GM12878 (cell line): ENCODE measurements at regions not wholly inside any gene's neighbourhood (a gene's known extent, or its start where the extent isn't known, plus 50 kb on each side); places are given as distances from the start of the nearest gene placed in this dataset.

Experiments used
- ATAC-seq: fragments of 200-7000 bp; cut with Tn5 transposase; 3 replicates; pipeline ENCODE4 v1.9.1; 2020; ENCODE audit warnings: mild to moderate bottlenecking, moderate library complexity
- BruUV-seq: library from RNA; stranded (reverse); fragments of 400-500 nt; replicated peaks from 2 replicates; lab custom pipeline; 2021; lab: Mats Ljungman, UMichigan
- CTCF ChIA-PET: fragments of 300-600 bp; sonication (Branson Sonifier 250); formaldehyde crosslinking; extraction: SDS; loops from one replicate; lab custom pipeline; 2021; ENCODE audit warnings: inconsistent platforms; lab: Yijun Ruan, JAX
- POLR2A ChIA-PET: fragments of 350-600 bp; formaldehyde crosslinking; extraction: SDS; loops from one replicate; lab custom pipeline; 2021; ENCODE audit warnings: inconsistent platforms; lab: Charles Lee
- RAD21 ChIA-PET: fragments of 300-600 bp; sonication (Branson Sonifier 250); formaldehyde crosslinking; loops from one replicate; lab custom pipeline; 2023; ENCODE audit warnings: antibody characterized with exemption; ENCODE audit not compliant: unreplicated experiment; lab: Charles Lee
- SMC1A ChIA-PET: fragments of 300-600 bp; sonication (Branson Sonifier 250); formaldehyde crosslinking; loops from one replicate; lab custom pipeline; 2023; ENCODE audit not compliant: unreplicated experiment, uncharacterized antibody; lab: Charles Lee
- DNase-seq: peaks from one replicate; pipeline ENCODE4 v3.0.0-alpha.2; 2011; ENCODE audit warnings: low read depth, low spot score
- FAIRE-seq: peaks from 3 replicates; lab custom pipeline; 2011; peaks lifted over from hg19 to GRCh38; lab: Jason Lieb, UNC
- H2AFZ ChIP-seq: 2 replicates; pipeline ENCODE4 v1.6.0; 2011; ENCODE audit warnings: low read depth, low read length, control low read depth; ENCODE audit not compliant: control insufficient read depth
- H3K27ac ChIP-seq: 2 replicates; pipeline ENCODE4 v1.5.1; 2011; ENCODE audit warnings: control low read depth; ENCODE audit not compliant: control insufficient read depth, insufficient read depth
- H3K27me3 ChIP-seq, 2 experiments: replicated peaks in 1 of 2; 2 replicates each; pipeline versions ENCODE4 v1.6.0 to v1.6.1; 2011; ENCODE audit warnings: low read length in 1 of 2; ENCODE audit not compliant: control insufficient read depth in 2 of 2, insufficient read depth in 2 of 2
- H3K36me3 ChIP-seq, 2 experiments: 2 replicates each; pipeline ENCODE4 v1.5.1; 2011; ENCODE audit warnings: low read length in 1 of 2; ENCODE audit not compliant: control insufficient read depth in 2 of 2, insufficient read depth in 2 of 2
- H3K4me1 ChIP-seq: 2 replicates; pipeline ENCODE4 v1.6.1; 2011; ENCODE audit warnings: mild to moderate bottlenecking, low read length, moderate library complexity, mixed read lengths; ENCODE audit not compliant: control insufficient read depth, insufficient read depth
- H3K4me2 ChIP-seq: 2 replicates; pipeline ENCODE4 v1.6.0; 2011; ENCODE audit warnings: control low read depth; ENCODE audit not compliant: control insufficient read depth, insufficient read depth
- H3K4me3 ChIP-seq: fragments of 200-600 bp; sonication (generic); 2 replicates; pipeline ENCODE4 v1.5.1; 2016
- H3K79me2 ChIP-seq: 2 replicates; pipeline ENCODE4 v1.6.0; 2011; ENCODE audit warnings: low read length; ENCODE audit not compliant: control insufficient read depth, insufficient read depth
- H3K9ac ChIP-seq: 2 replicates; pipeline ENCODE4 v1.8.0; 2011; ENCODE audit warnings: low read length, control low read depth, mixed read lengths; ENCODE audit not compliant: control insufficient read depth, insufficient read depth
- H3K9me3 ChIP-seq: replicated peaks from 3 replicates; pipeline ENCODE4 v1.5.1; 2011; ENCODE audit warnings: mild to moderate bottlenecking, low read length; ENCODE audit not compliant: control insufficient read depth, insufficient read depth
- H4K20me1 ChIP-seq: 2 replicates; pipeline ENCODE4 v1.6.0; 2011; ENCODE audit not compliant: control insufficient read depth, insufficient read depth
- BHLHE40 ChIP-seq, 2 experiments: fragments of 450-650 bp in 1 of 2; IDR thresholded peaks; 2 replicates each; pipeline ENCODE4 v1.6.1; 2011 to 2017; ENCODE audit warnings: low read depth in 2 of 2, borderline replicate concordance in 1 of 2, improper control_type of control experiment in 1 of 2, low read length in 1 of 2, mild to moderate bottlenecking in 1 of 2
- CBFB ChIP-seq: IDR thresholded peaks from 2 replicates; pipeline ENCODE4 v1.6.1; 2016; ENCODE audit warnings: antibody characterized with exemption, low read depth
- CBX3 ChIP-seq: fragments of 200-600 bp; sonication (generic); IDR thresholded peaks from 2 replicates; pipeline ENCODE4 v1.6.1; 2016; ENCODE audit warnings: low read depth, borderline replicate concordance
- CBX5 ChIP-seq: sonication (generic); IDR thresholded peaks from 2 replicates; pipeline ENCODE4 v1.6.1; 2016; ENCODE audit warnings: low read depth, moderate library complexity, mild to moderate bottlenecking, inconsistent platforms
- CHD2 ChIP-seq: IDR thresholded peaks from 2 replicates; pipeline ENCODE4 v1.6.1; 2011; ENCODE audit warnings: low read depth, low read length, improper control_type of control experiment, borderline replicate concordance
- CREM ChIP-seq: IDR thresholded peaks from 2 replicates; pipeline ENCODE4 v1.6.1; 2014; ENCODE audit warnings: antibody characterized with exemption, low read depth
- FOS ChIP-seq: IDR thresholded peaks from 3 replicates; pipeline ENCODE4 v1.6.1; 2011; ENCODE audit warnings: borderline replicate concordance; ENCODE audit not compliant: insufficient read length; ENCODE audit errors: extremely low read depth
- HDAC2 ChIP-seq: fragments of 200-600 bp; sonication (generic); IDR thresholded peaks from 2 replicates; pipeline ENCODE4 v1.6.1; 2017
- JUNB ChIP-seq: IDR thresholded peaks from 2 replicates; pipeline ENCODE4 v1.6.1; 2016; ENCODE audit warnings: antibody characterized with exemption, mild to moderate bottlenecking
- MEF2B ChIP-seq: fragments of 450-650 bp; IDR thresholded peaks from 2 replicates; pipeline ENCODE4 v1.6.1; 2018; ENCODE audit warnings: mild to moderate bottlenecking, moderate library complexity; ENCODE audit not compliant: partially characterized antibody, poor library complexity, severe bottlenecking
- NFYA ChIP-seq: IDR thresholded peaks from 2 replicates; pipeline ENCODE4 v1.6.1; 2011; ENCODE audit warnings: low read depth, mild to moderate bottlenecking, low read length, improper control_type of control experiment, borderline replicate concordance
- PML ChIP-seq: IDR thresholded peaks from 2 replicates; pipeline ENCODE4 v1.6.1; 2012; ENCODE audit warnings: low read length, inconsistent platforms
- SMAD1 ChIP-seq: fragments of 450-650 bp; IDR thresholded peaks from 2 replicates; pipeline ENCODE4 v1.6.1; 2018; ENCODE audit warnings: mild to moderate bottlenecking, low read depth; ENCODE audit not compliant: partially characterized antibody
- SMAD5 ChIP-seq: IDR thresholded peaks from 2 replicates; pipeline ENCODE4 v1.6.1; 2016; ENCODE audit warnings: antibody characterized with exemption, low read depth
- SPI1 ChIP-seq: IDR thresholded peaks from 2 replicates; pipeline ENCODE4 v1.6.1; 2011; ENCODE audit warnings: low read depth, mild to moderate bottlenecking, low read length, moderate library complexity, borderline replicate concordance; ENCODE audit not compliant: insufficient read depth
- USF2 ChIP-seq: IDR thresholded peaks from 2 replicates; pipeline ENCODE4 v1.6.1; 2011; ENCODE audit warnings: low read depth, low read length, improper control_type of control experiment, borderline replicate concordance
- ZBTB33 ChIP-seq: fragments of 450-650 bp; IDR thresholded peaks from 2 replicates; pipeline ENCODE4 v1.6.1; 2017; ENCODE audit warnings: mild to moderate bottlenecking
- ZNF274 ChIP-seq: IDR thresholded peaks from one replicate; pipeline ENCODE4 v1.8.0; 2011; ENCODE audit not compliant: insufficient read length, insufficient read depth
- WGBS: methylation state at CpG from one replicate; pipeline ENCODE4 v1.1.6; 2016; ENCODE audit warnings: low lambda C conversion rate; ENCODE audit not compliant: insufficient replicate concordance, insufficient coverage; ENCODE audit errors: missing lambda C conversion rate; 5-methylcytosine and 5-hydroxymethylcytosine counted together
- in situ Hi-C: fragments of 300-500 bp; cut with MboI; formaldehyde crosslinking; loops from 9 replicates; pipeline ENCODE4 v1.14.3; 2018; ENCODE audit warnings: mixed read lengths
- intact Hi-C: fragments of 100-400 bp; cut with micrococcal nuclease; formaldehyde crosslinking; loops from one replicate; pipeline ENCODE4 v1.14.2; 2022; ENCODE audit not compliant: unreplicated experiment

- Histone ChIP-seq H4K20me1 (no peaks in the 10 kb centered on the region), H3K27ac (no peak overlapping the region), H3K9me3 (no peaks in the 10 kb centered on the region), H2AFZ (no peak overlapping the region), H3K36me3 (no peaks in the 10 kb centered on the region), H3K4me1 (no peaks in the 10 kb centered on the region), H3K4me3 (no peak overlapping the region), H3K9ac (no peak overlapping the region), H3K4me2 (no peak overlapping the region), H3K27me3 (no peaks in the 10 kb centered on the region), H3K79me2 (no peaks in the 10 kb centered on the region)
- WGBS, result 0% methylated on average over 1 of the region's 1 CpG
- TF ChIP-seq CBX5, result no peak
- no peak for TF ChIP-seq MEF2B
- no peak for TF ChIP-seq SMAD1
- TF ChIP-seq CBFB, result no peak
- TF ChIP-seq BHLHE40 (IDR thresholded peaks at IDR 0.05; ENCODE audit: borderline replicate concordance in 1 of 2, low read depth in 2 of 2, low read length in 1 of 2), result no peak
- FAIRE-seq (no peak), DNase-seq (no peak), ATAC-seq (no peak)
- BruUV-seq, result no TSS peak
- CTCF ChIA-PET, result no interaction called here
- POLR2A ChIA-PET, result no interaction called here
- SMC1A ChIA-PET, result interaction anchor here (0.9 kb wide), 1 partner anchor 936 kb away, joined by 3 read pairs; no protein-coding TSS in a partner anchor
- RAD21 ChIA-PET, result no interaction called here
- intact Hi-C loops (no loop called here), in situ Hi-C loops (no loop called here)
These were observed 77.6 kb upstream of the PACRGL start for GRCh38 chr4:20622701-20623100.

- CTCF ChIA-PET, result no interaction called here
- no peak overlapping the region for H3K4me3 ChIP-seq
- RAD21 ChIA-PET, result no interaction called here
- SMC1A ChIA-PET, result no interaction called here
- no peaks in the 10 kb centered on the region for H3K27me3 ChIP-seq
- in situ Hi-C loops, result no loop called here
- H4K20me1 ChIP-seq, result no peaks in the 10 kb centered on the region
- POLR2A ChIA-PET, result no interaction called here
- FAIRE-seq (no peak), DNase-seq (no peak), ATAC-seq (no peak)
- no peaks in the 10 kb centered on the region for H3K36me3 ChIP-seq
- no peak overlapping the region for H2AFZ ChIP-seq
- no peak overlapping the region for H3K9ac ChIP-seq
- intact Hi-C loops, result no loop called here
- H3K79me2 ChIP-seq, result no peaks in the 10 kb centered on the region
- H3K4me2 ChIP-seq, result no peak overlapping the region
- no TSS peak for BruUV-seq
- no peaks in the 10 kb centered on the region for H3K4me1 ChIP-seq
- H3K27ac ChIP-seq, result no peak overlapping the region
- no peaks in the 10 kb centered on the region for H3K9me3 ChIP-seq
- TF ChIP-seq NFYA (no peak), JUNB (no peak), ZBTB33 (no peak), ZNF274 (no peak), USF2 (no peak), HDAC2 (no peak), FOS (no peak), SPI1 (no peak), CREM (no peak), PML (no peak), CBX3 (no peak), SMAD5 (no peak), CHD2 (no peak)
These were observed 76.3 kb upstream of the PACRGL start for GRCh38 chr4:20623939-20624338.
